T-helper 17 cell (primary cell): ENCODE measurements at regions not wholly inside any gene's neighbourhood (a gene's known extent, or its start where the extent isn't known, plus 50 kb on each side); places are given as distances from the start of the nearest gene placed in this dataset.

ENCODE experiments used
- ATAC-seq: fragments of 150-1000 bp; cut with Tn5 transposase; 2 replicates; pipeline ENCODE4 v1.10.0; 2021; ENCODE audit warnings: mild to moderate bottlenecking, moderate library complexity
- DNase-seq, 3 donors: peaks; one replicate each; pipeline versions ENCODE4 v3.0.0 to v3.0.0-alpha.2; 2020 to 2021
- H3K9me3 ChIP-seq: one replicate; pipeline ENCODE4 v1.7.0; 2013; ENCODE audit warnings: low read length, mild to moderate bottlenecking; ENCODE audit not compliant: control insufficient read depth, poor library complexity, severe bottlenecking
- H3K27ac Mint-ChIP-seq: one replicate; pipeline ENCODE4 v1.8.0; 2022; ENCODE audit warnings: mild to moderate bottlenecking, moderate library complexity, mixed read lengths
- H3K27me3 Mint-ChIP-seq: one replicate; pipeline ENCODE4 v1.8.0; 2022; ENCODE audit warnings: mixed read lengths
- H3K36me3 Mint-ChIP-seq: one replicate; pipeline ENCODE4 v1.8.0; 2022; ENCODE audit warnings: low read depth, mixed read lengths
- H3K4me1 Mint-ChIP-seq: one replicate; pipeline ENCODE4 v1.8.0; 2022; ENCODE audit warnings: mild to moderate bottlenecking, mixed read lengths
- H3K4me3 Mint-ChIP-seq: one replicate; pipeline ENCODE4 v1.8.0; 2022; ENCODE audit warnings: mild to moderate bottlenecking, moderate library complexity, mixed read lengths

- no peak overlapping the region for H3K4me3 Mint-ChIP-seq
- no peaks in the 10 kb centered on the region for H3K9me3 ChIP-seq
- H3K27me3 Mint-ChIP-seq, result no peaks in the 10 kb centered on the region
- H3K27ac Mint-ChIP-seq, result no peak overlapping the region
- ATAC-seq (no peak), DNase-seq (no peak)
- H3K4me1 Mint-ChIP-seq, result no peaks in the 10 kb centered on the region
- no peaks in the 10 kb centered on the region for H3K36me3 Mint-ChIP-seq
These were observed 335.9 kb downstream of the ALG10 start for GRCh38 chr12:34358198-34358597.

- Mint-ChIP-seq H3K27me3 (no peaks in the 10 kb centered on the region), H3K36me3 (no peaks in the 10 kb centered on the region), H3K27ac (no peak overlapping the region), H3K4me1 (no peaks in the 10 kb centered on the region), H3K4me3 (no peak overlapping the region)
- DNase-seq, result no peak
- no peak for ATAC-seq
- no peaks in the 10 kb centered on the region for H3K9me3 ChIP-seq
These were observed 339.5 kb downstream of the ALG10 start for GRCh38 chr12:34361721-34362316.

- H3K36me3 Mint-ChIP-seq, result no peaks in the 10 kb centered on the region
- H3K4me1 Mint-ChIP-seq, result no peaks in the 10 kb centered on the region
- no peak overlapping the region for H3K27ac Mint-ChIP-seq
- H3K4me3 Mint-ChIP-seq, result no peak overlapping the region
- DNase-seq, result no peak
- ATAC-seq, result no peak
- H3K27me3 Mint-ChIP-seq, result no peaks in the 10 kb centered on the region
- no peaks in the 10 kb centered on the region for H3K9me3 ChIP-seq
These were observed 340.9 kb downstream of the ALG10 start for GRCh38 chr12:34363050-34363673.

- Mint-ChIP-seq H3K36me3 (no peaks in the 10 kb centered on the region), H3K4me3 (no peak overlapping the region), H3K27ac (no peak overlapping the region), H3K4me1 (no peaks in the 10 kb centered on the region), H3K27me3 (no peaks in the 10 kb centered on the region)
- H3K9me3 ChIP-seq, result no peaks in the 10 kb centered on the region
- no peak for DNase-seq
- ATAC-seq, result no peak
These were observed 345.8 kb downstream of the ALG10 start for GRCh38 chr12:34368079-34368478.

GRCh38 chr12:34371050-34371449, 348.8 kb downstream of the ALG10 start:
- ATAC-seq (no peak), DNase-seq (no peak)
- Mint-ChIP-seq H3K4me1 (no peaks in the 10 kb centered on the region), H3K27ac (no peak overlapping the region), H3K36me3 (no peaks in the 10 kb centered on the region), H3K4me3 (no peak overlapping the region), H3K27me3 (no peaks in the 10 kb centered on the region)
- no peaks in the 10 kb centered on the region for H3K9me3 ChIP-seq

GRCh38 chr12:34372003-34372402, 349.7 kb downstream of the ALG10 start:
- no peak for ATAC-seq
- Mint-ChIP-seq H3K27me3 (no peaks in the 10 kb centered on the region), H3K36me3 (no peaks in the 10 kb centered on the region), H3K27ac (no peak overlapping the region), H3K4me1 (no peaks in the 10 kb centered on the region), H3K4me3 (no peak overlapping the region)
- no peak for DNase-seq
- no peaks in the 10 kb centered on the region for H3K9me3 ChIP-seq

GRCh38 chr12:34373926-34374325, 351.6 kb downstream of the ALG10 start:
- no peak for ATAC-seq
- H3K4me1 Mint-ChIP-seq, result no peaks in the 10 kb centered on the region
- no peak overlapping the region for H3K4me3 Mint-ChIP-seq
- no peaks in the 10 kb centered on the region for H3K27me3 Mint-ChIP-seq
- H3K9me3 ChIP-seq, result no peaks in the 10 kb centered on the region
- no peak overlapping the region for H3K27ac Mint-ChIP-seq
- no peak for DNase-seq
- peaks cover 3% of the 10 kb centered on the region for H3K36me3 Mint-ChIP-seq

GRCh38 chr12:34376133-34376799, 354.0 kb downstream of the ALG10 start:
- Mint-ChIP-seq H3K27ac (no peak overlapping the region), H3K27me3 (no peaks in the 10 kb centered on the region), H3K36me3 (peaks cover 3% of the 10 kb centered on the region), H3K4me1 (no peaks in the 10 kb centered on the region), H3K4me3 (no peak overlapping the region)
- DNase-seq (no peak), ATAC-seq (no peak)
- no peaks in the 10 kb centered on the region for H3K9me3 ChIP-seq

GRCh38 chr12:34377243-34378035, 355.1 kb downstream of the ALG10 start:
- ATAC-seq, result no peak
- H3K4me3 Mint-ChIP-seq, result no peak overlapping the region

GRCh38 chr12:34379142-34379541, 356.8 kb downstream of the ALG10 start:
- Mint-ChIP-seq H3K36me3 (peaks cover 3% of the 10 kb centered on the region), H3K27ac (no peak overlapping the region), H3K4me1 (no peaks in the 10 kb centered on the region), H3K4me3 (no peak overlapping the region), H3K27me3 (no peaks in the 10 kb centered on the region)
- DNase-seq (no peak), ATAC-seq (no peak)
- no peaks in the 10 kb centered on the region for H3K9me3 ChIP-seq

More at GRCh38 chr12:34377243-34378035, 355.1 kb downstream of the ALG10 start:
- no peaks in the 10 kb centered on the region for H3K27me3 Mint-ChIP-seq
- no peak overlapping the region for H3K27ac Mint-ChIP-seq
- H3K9me3 ChIP-seq, result no peaks in the 10 kb centered on the region
- H3K4me1 Mint-ChIP-seq, result no peaks in the 10 kb centered on the region
- DNase-seq, result no peak
- peaks cover 3% of the 10 kb centered on the region for H3K36me3 Mint-ChIP-seq

- H3K4me3 Mint-ChIP-seq, result no peak overlapping the region
- no peaks in the 10 kb centered on the region for H3K27me3 Mint-ChIP-seq
- DNase-seq (no peak), ATAC-seq (no peak)
- no peak overlapping the region for H3K27ac Mint-ChIP-seq
- H3K36me3 Mint-ChIP-seq, result no peaks in the 10 kb centered on the region
- no peaks in the 10 kb centered on the region for H3K9me3 ChIP-seq
- no peaks in the 10 kb centered on the region for H3K4me1 Mint-ChIP-seq
These were observed 362.4 kb downstream of the ALG10 start for GRCh38 chr12:34384693-34385092.

- Mint-ChIP-seq H3K27ac (no peak overlapping the region), H3K4me3 (no peak overlapping the region), H3K4me1 (no peaks in the 10 kb centered on the region), H3K27me3 (no peaks in the 10 kb centered on the region), H3K36me3 (no peaks in the 10 kb centered on the region)
- H3K9me3 ChIP-seq, result no peaks in the 10 kb centered on the region
- ATAC-seq (no peak), DNase-seq (no peak)
These were observed 363.7 kb downstream of the ALG10 start for GRCh38 chr12:34386016-34386415.

- H3K9me3 ChIP-seq, result no peaks in the 10 kb centered on the region
- DNase-seq, result no peak
- no peak overlapping the region for H3K27ac Mint-ChIP-seq
- ATAC-seq, result no peak
- no peaks in the 10 kb centered on the region for H3K36me3 Mint-ChIP-seq
- no peaks in the 10 kb centered on the region for H3K4me1 Mint-ChIP-seq
- no peak overlapping the region for H3K4me3 Mint-ChIP-seq
- H3K27me3 Mint-ChIP-seq, result no peaks in the 10 kb centered on the region
These were observed 364.4 kb downstream of the ALG10 start for GRCh38 chr12:34386621-34387255.
